Pancreas (tissue), 10 donors: ENCODE measurements at regions not wholly inside any gene's neighbourhood (a gene's known extent, or its start where the extent isn't known, plus 50 kb on each side); places are given as distances from the start of the nearest gene placed in this dataset.
A peak's percentile ranks its signal among the peaks of the same experiment; 100 is the strongest.

Source experiments
- ATAC-seq, 4 donors: fragments of 200-7000 bp; cut with Tn5 transposase; one replicate each; pipeline versions ENCODE4 v1.8.0 to v1.9.1; 2020; ENCODE audit warnings: mild to moderate bottlenecking in 4 of 4, moderate library complexity in 4 of 4
- DNase-seq, 6 donors: peaks; one replicate each; pipeline ENCODE4 v3.0.0-alpha.2; 2020
- FAIRE-seq: peaks from 2 replicates; lab custom pipeline; 2012; peaks lifted over from hg19 to GRCh38; lab: Jason Lieb, UNC
- H3K27ac ChIP-seq, 4 donors: fragments of 200-600 bp; sonication (generic); 1 replicate in 3 of 4; 2 replicates in 1 of 4; pipeline versions ENCODE4 v1.5.0 to v1.8.0; 2020
- H3K27me3 ChIP-seq, 4 donors: fragments of 200-600 bp; one replicate each; pipeline ENCODE4 v1.8.0; 2021
- H3K36me3 ChIP-seq, 3 donors: fragments of 200-600 bp; sonication (generic) in 1 of 3; one replicate each; pipeline versions ENCODE4 v1.5.0 to v1.8.0; 2020 to 2021
- H3K4me1 ChIP-seq, 3 donors: fragments of 200-600 bp; one replicate each; pipeline ENCODE4 v1.8.0; 2021
- H3K4me3 ChIP-seq, 4 donors: fragments of 200-600 bp; sonication (generic) in 2 of 4; one replicate each; pipeline versions ENCODE4 v1.5.0 to v1.8.0; 2020 to 2021
- H3K9me3 ChIP-seq, 4 donors: fragments of 200-600 bp; one replicate each; pipeline ENCODE4 v1.8.0; 2021
- CTCF ChIP-seq, 4 donors: fragments of 200-600 bp; sonication (generic) in 3 of 4; IDR thresholded peaks; one replicate each; pipeline versions ENCODE4 v1.5.0 to v1.8.0; 2021; ENCODE audit warnings: antibody characterized with exemption in 4 of 4
- WGBS, 2 donors: extraction: QIAGEN DNeasy Blood & Tissue Kit; methylation state at CpG; one replicate each; pipeline ENCODE4 v1.1.7; 2013; 5-methylcytosine and 5-hydroxymethylcytosine counted together
- intact Hi-C, 3 donors: fragments of 100-400 bp; cut with DNase I; formaldehyde crosslinking; loops; one replicate each; pipeline versions ENCODE4 v1.11.1 to v1.14.2; 2022
- donor health status: healthy with polysubstance abuse.
- donor health status: DM: no; HTN: no; CAD: no; lungs with moderate emphysema.
- donor health status: DM: no; HTN: no; CAD: no.
- donor health status: control.
- donor health status: control.
- donor health status: Bipolar disorder and iron deficiency.
- donor health status: DM: yes; HTN: yes; CAD: no.
- donor health status: DM: no; HTN: no; CAD: no.
- donor health status: DM: no; HTN: no; CAD: no.
- donor health status: DM: yes; HTN: yes; CAD: no.

- Histone ChIP-seq H3K27me3 (no peaks in the 10 kb centered on the region), H3K36me3 (no peaks in the 10 kb centered on the region), H3K4me3 (no peak overlapping the region), H3K9me3 (no peaks in the 10 kb centered on the region), H3K4me1 (peaks cover 0 to 3% (median 0%) of the 10 kb centered on the region in 3 donors), H3K27ac (no peak overlapping the region)
- FAIRE-seq (no peak), DNase-seq (no peak), ATAC-seq (no peak)
- intact Hi-C loops, result no loop called here
- WGBS, 2 donors, result 77 to 81% methylated on average over 1 of the region's 1 CpG
- no peak for TF ChIP-seq CTCF (IDR thresholded peaks at IDR 0.05)
Observed at GRCh38 chr5:74426506-74426905, 214.0 kb downstream of the ENC1 start.

GRCh38 chr5:74424162-74424868 is 216.2 kb downstream of the ENC1 start:
- 52 to 54% methylated on average over 5 of the region's 5 CpGs for WGBS, 2 donors
- TF ChIP-seq CTCF (IDR thresholded peaks at IDR 0.05), result no peak
- FAIRE-seq (no peak), DNase-seq (peak in 1 of 6 donors; percentile 49), ATAC-seq (peak in 3 of 4 donors; percentile 65 to 76 (median 73))
- intact Hi-C loops, result no loop called here
- peak overlapping the region in 2 of 4 donors; percentile 14 to 36 for H3K27ac ChIP-seq
- H3K9me3 ChIP-seq, result no peaks in the 10 kb centered on the region
- H3K27me3 ChIP-seq, result no peaks in the 10 kb centered on the region
- H3K36me3 ChIP-seq, result no peaks in the 10 kb centered on the region
- H3K4me1 ChIP-seq, result peaks cover 0 to 3% (median 0%) of the 10 kb centered on the region in 3 donors
- no peak overlapping the region for H3K4me3 ChIP-seq

GRCh38 chr5:74423383-74423782 is 217.1 kb downstream of the ENC1 start:
- H3K9me3 ChIP-seq, result no peaks in the 10 kb centered on the region
- intact Hi-C loops, result no loop called here
- H3K27me3 ChIP-seq, result no peaks in the 10 kb centered on the region
- DNase-seq, result no peak
- 96 to 100% methylated on average over 1 of the region's 1 CpG for WGBS, 2 donors
- FAIRE-seq, result no peak
- peak overlapping the region in 2 of 4 donors; percentile 14 to 36 for H3K27ac ChIP-seq
- peaks cover 0 to 3% (median 0%) of the 10 kb centered on the region in 3 donors for H3K4me1 ChIP-seq
- no peak overlapping the region for H3K4me3 ChIP-seq
- no peaks in the 10 kb centered on the region for H3K36me3 ChIP-seq
- no peak for ATAC-seq
- TF ChIP-seq CTCF (IDR thresholded peaks at IDR 0.05), result no peak

GRCh38 chr5:74422671-74423070 is 217.9 kb downstream of the ENC1 start:
- WGBS, 2 donors, result 89 to 94% methylated on average over 4 of the region's 4 CpGs
- Histone ChIP-seq H3K27me3 (no peaks in the 10 kb centered on the region), H3K4me3 (no peak overlapping the region), H3K9me3 (no peaks in the 10 kb centered on the region), H3K36me3 (no peaks in the 10 kb centered on the region), H3K4me1 (peaks cover 0 to 3% (median 0%) of the 10 kb centered on the region in 3 donors), H3K27ac (no peak overlapping the region)
- TF ChIP-seq CTCF (IDR thresholded peaks at IDR 0.05), result no peak
- no peak for DNase-seq
- intact Hi-C loops, result no loop called here
- ATAC-seq, result no peak
- FAIRE-seq, result no peak

- Histone ChIP-seq H3K27me3 (no peaks in the 10 kb centered on the region), H3K27ac (no peak overlapping the region), H3K36me3 (no peaks in the 10 kb centered on the region), H3K4me3 (no peak overlapping the region), H3K9me3 (no peaks in the 10 kb centered on the region), H3K4me1 (peaks cover 0 to 3% (median 0%) of the 10 kb centered on the region in 3 donors)
- ATAC-seq (no peak), DNase-seq (no peak), FAIRE-seq (no peak)
- TF ChIP-seq CTCF (IDR thresholded peaks at IDR 0.05), result no peak
- intact Hi-C loops, result no loop called here
- 92 to 96% methylated on average over 3 of the region's 3 CpGs for WGBS, 2 donors
Observed at GRCh38 chr5:74422030-74422429, 218.5 kb downstream of the ENC1 start.
